Endothelial cell of umbilical vein (primary cell): ENCODE measurements at regions not wholly inside any gene's neighbourhood (a gene's known extent, or its start where the extent isn't known, plus 50 kb on each side); places are given as distances from the start of the nearest gene placed in this dataset.
"Not testable (repeated sequence)": the region's sequence is repeated elsewhere in the genome, so short reads cannot be mapped to it uniquely, and the experiment has no call there.

ENCODE experiments used
- BruUV-seq: library from RNA; stranded (reverse); fragments of 400-500 nt; replicated peaks from 2 replicates; lab custom pipeline; 2021; lab: Mats Ljungman, UMichigan
- CTCF ChIA-PET: fragments of 300-600, 350-600 bp; sonication (Branson Sonifier 250); formaldehyde crosslinking; loops from one replicate; lab custom pipeline; 2021; ENCODE audit warnings: antibody characterized with exemption, inconsistent platforms; lab: Charles Lee
- POLR2A ChIA-PET: fragments of 300-600, 350-600 bp; sonication (Branson Sonifier 250); formaldehyde crosslinking; loops from one replicate; lab custom pipeline; 2021; ENCODE audit warnings: antibody characterized with exemption, inconsistent platforms; lab: Charles Lee
- DNase-seq: peaks from one replicate; pipeline ENCODE4 v3.0.0-alpha.2; 2011; ENCODE audit warnings: low read depth, low spot score
- FAIRE-seq: peaks from 2 replicates; lab custom pipeline; 2011; peaks lifted over from hg19 to GRCh38; lab: Jason Lieb, UNC
- H2AFZ ChIP-seq: 2 replicates; pipeline ENCODE4 v1.6.0; 2012; ENCODE audit warnings: low read depth, low read length, control low read depth, inconsistent platforms
- H3K27ac ChIP-seq: 2 replicates; pipeline ENCODE4 v1.5.1; 2011; ENCODE audit warnings: low read depth, mild to moderate bottlenecking, control low read depth, low read length, moderate library complexity; ENCODE audit not compliant: insufficient read depth
- H3K27me3 ChIP-seq, 2 experiments: 2 replicates each; pipeline versions ENCODE4 v1.6.0 to v1.6.1; 2011; ENCODE audit warnings: low read length in 2 of 2, mixed read lengths in 1 of 2; ENCODE audit not compliant: control insufficient read depth in 2 of 2, insufficient read depth in 2 of 2
- H3K36me3 ChIP-seq, 2 experiments: 2 replicates in 1 of 2; 3 replicates in 1 of 2; pipeline ENCODE4 v1.5.1; 2011; ENCODE audit warnings: low read length in 2 of 2, mild to moderate bottlenecking in 1 of 2, moderate library complexity in 1 of 2; ENCODE audit not compliant: control insufficient read depth in 2 of 2, insufficient read depth in 2 of 2; ENCODE audit errors: extremely low read depth in 1 of 2
- H3K4me1 ChIP-seq: 3 replicates; pipeline ENCODE4 v1.5.1; 2011; ENCODE audit warnings: mild to moderate bottlenecking, low read length; ENCODE audit not compliant: control insufficient read depth, insufficient read depth; ENCODE audit errors: extremely low read depth
- H3K4me2 ChIP-seq: 2 replicates; pipeline ENCODE4 v1.6.1; 2011; ENCODE audit warnings: low read length, control low read depth, mixed read lengths; ENCODE audit not compliant: insufficient read depth
- H3K4me3 ChIP-seq, 3 experiments: fragments of 200-600 bp in 1 of 3; sonication (generic), shearing (Covaris generic) in 1 of 3; replicated peaks in 1 of 3; 2 replicates each; pipeline ENCODE4 v1.5.1; 2011 to 2016; ENCODE audit warnings: control low read depth in 3 of 3, low read length in 3 of 3, mild to moderate bottlenecking in 2 of 3, inconsistent platforms in 1 of 3, low read depth in 1 of 3, moderate library complexity in 1 of 3; ENCODE audit not compliant: insufficient read depth in 1 of 3
- H3K79me2 ChIP-seq: 2 replicates; pipeline ENCODE4 v1.6.0; 2012; ENCODE audit warnings: low read length, inconsistent platforms; ENCODE audit not compliant: control insufficient read depth, insufficient read depth
- H3K9ac ChIP-seq: replicated peaks from 2 replicates; pipeline ENCODE3; 2011; ENCODE audit warnings: low read length, control low read depth; ENCODE audit not compliant: insufficient read depth; ENCODE audit errors: extremely low read depth
- H3K9me1 ChIP-seq: replicated peaks from 3 replicates; pipeline ENCODE4 v1.6.0; 2011; ENCODE audit warnings: mild to moderate bottlenecking, low read length; ENCODE audit not compliant: control insufficient read depth, insufficient read depth; ENCODE audit errors: extremely low read depth
- H3K9me3 ChIP-seq: replicated peaks from 2 replicates; pipeline ENCODE4 v1.5.1; 2012; ENCODE audit warnings: low read length, inconsistent platforms; ENCODE audit not compliant: control insufficient read depth, insufficient read depth
- H4K20me1 ChIP-seq: replicated peaks from 2 replicates; pipeline ENCODE3; 2011; ENCODE audit warnings: mild to moderate bottlenecking, low read length; ENCODE audit not compliant: control insufficient read depth, insufficient read depth; ENCODE audit errors: extremely low read depth
- CTCF ChIP-seq, 2 donors: IDR thresholded peaks; 1 replicate in 1 of 2; 2 replicates in 1 of 2; pipeline ENCODE4 v1.5.1; 2011; ENCODE audit warnings: low read length in 2 of 2, mild to moderate bottlenecking in 2 of 2, moderate library complexity in 2 of 2, control low read depth in 1 of 2, inconsistent platforms in 1 of 2, low read depth in 1 of 2; ENCODE audit not compliant: insufficient read depth in 1 of 2; ENCODE audit errors: extremely low read depth in 1 of 2
- EZH2 ChIP-seq: IDR thresholded peaks from 2 replicates; pipeline ENCODE4 v1.6.1; 2012; ENCODE audit warnings: borderline replicate concordance, low read depth, mild to moderate bottlenecking, moderate library complexity, low read length, inconsistent platforms; ENCODE audit not compliant: severe bottlenecking
- FOS ChIP-seq: IDR thresholded peaks from 2 replicates; pipeline ENCODE4 v1.6.1; 2011; ENCODE audit warnings: mild to moderate bottlenecking, low read length, moderate library complexity, borderline replicate concordance; ENCODE audit not compliant: insufficient read depth
- GATA2 ChIP-seq: IDR thresholded peaks from 2 replicates; pipeline ENCODE4 v1.7.0; 2011; ENCODE audit warnings: low read depth, mild to moderate bottlenecking, moderate library complexity, mixed read lengths, low read length; ENCODE audit not compliant: insufficient read length, insufficient read depth
- JUN ChIP-seq: IDR thresholded peaks from 2 replicates; pipeline ENCODE4 v1.6.1; 2011; ENCODE audit warnings: borderline replicate concordance, low read depth; ENCODE audit not compliant: insufficient read length, insufficient read depth
- MAX ChIP-seq: IDR thresholded peaks from 2 replicates; pipeline ENCODE4 v1.6.1; 2011; ENCODE audit not compliant: insufficient read depth, insufficient read length
- MYC ChIP-seq: IDR thresholded peaks from one replicate; pipeline ENCODE4 v1.6.1; 2011; ENCODE audit warnings: mild to moderate bottlenecking, low read depth, low read length
- POLR2A ChIP-seq: IDR thresholded peaks from 2 replicates; pipeline ENCODE4 v1.6.1; 2012; ENCODE audit warnings: low read depth, mild to moderate bottlenecking, control low read depth, low read length
- POLR2AphosphoS5 ChIP-seq: IDR thresholded peaks from 2 replicates; pipeline ENCODE4 v1.6.1; 2012; ENCODE audit warnings: low read depth, mild to moderate bottlenecking, control low read depth, low read length, moderate library complexity; ENCODE audit not compliant: insufficient read depth
- dilution Hi-C: fragments of 300-500 bp; cut with MboI; formaldehyde crosslinking; loops from one replicate; pipeline ENCODE4 v1.15.0; 2019; ENCODE audit warnings: low sequenced_read_pairs; ENCODE audit not compliant: extremely low pct_ligation_motif_present
- intact Hi-C: fragments of 100-400 bp; cut with micrococcal nuclease; formaldehyde crosslinking; loops from one replicate; pipeline ENCODE4 v1.10.0; 2022

GRCh38 chr2:133879703-133880102, 311.4 kb upstream of the NCKAP5 start:
- no peak overlapping the region for H3K4me3 ChIP-seq
- TF ChIP-seq FOS (no peak), MYC (no peak), POLR2AphosphoS5 (no peak), GATA2 (no peak), JUN (no peak), POLR2A (no peak), CTCF (IDR thresholded peaks at IDR 0.05; ENCODE audit: extremely low read depth in 1 of 2, insufficient read depth in 1 of 2, low read depth in 1 of 2, low read length in 2 of 2) (no peak), EZH2 (no peak), MAX (no peak)
- ChIA-PET CTCF (no interaction called here), POLR2A (no interaction called here)
- H3K27ac ChIP-seq, result no peak overlapping the region
- H4K20me1 ChIP-seq, result no peaks in the 10 kb centered on the region
- H3K4me1 ChIP-seq, result no peaks in the 10 kb centered on the region
- no peaks in the 10 kb centered on the region for H3K9me1 ChIP-seq
- FAIRE-seq (no peak), DNase-seq (no peak)
- H3K9me3 ChIP-seq, result no peaks in the 10 kb centered on the region
- no peak overlapping the region for H3K4me2 ChIP-seq
- BruUV-seq, result no TSS peak
- no peaks in the 10 kb centered on the region for H3K36me3 ChIP-seq
- dilution Hi-C loops, result no loop called here
- no peak overlapping the region for H2AFZ ChIP-seq
- no peaks in the 10 kb centered on the region for H3K79me2 ChIP-seq
- no peak overlapping the region for H3K9ac ChIP-seq
- intact Hi-C loops, result loop anchor here (10.0 kb wide), 1 partner anchor 905 kb away; no protein-coding TSS in a partner anchor
- peaks cover 15 to 22% of the 10 kb centered on the region in 2 experiments for H3K27me3 ChIP-seq

GRCh38 chr2:133882159-133882558, 313.9 kb upstream of the NCKAP5 start:
- H3K36me3 ChIP-seq, BruUV-seq, FAIRE-seq, H3K9me3 ChIP-seq, H3K4me3 ChIP-seq, H3K9me1 ChIP-seq, H2AFZ ChIP-seq, H3K4me1 ChIP-seq, H3K4me2 ChIP-seq, H4K20me1 ChIP-seq, H3K27ac ChIP-seq, dilution Hi-C loops, H3K79me2 ChIP-seq, H3K9ac ChIP-seq, DNase-seq: not testable (repeated sequence)
- ChIA-PET CTCF (interaction anchor here (5.4 to 10.3 kb wide), 2 partner anchors 363 to 570 kb away, joined by 43 to 155 read pairs; no protein-coding TSS in a partner anchor), POLR2A (interaction anchor here (0.6 kb wide), 1 partner anchor 375 kb away, joined by 11 read pairs; no protein-coding TSS in a partner anchor)
- peaks cover 9 to 17% of the 10 kb centered on the region in 2 experiments for H3K27me3 ChIP-seq
- intact Hi-C loops, result loop anchor here (10.0 kb wide), 1 partner anchor 903 kb away; no protein-coding TSS in a partner anchor
